SK-N-SH (cell line): ENCODE measurements at regions not wholly inside any gene's neighbourhood (a gene's known extent, or its start where the extent isn't known, plus 50 kb on each side); places are given as distances from the start of the nearest gene placed in this dataset.

Experiments used
- FOXM1 ChIP-seq: IDR thresholded peaks from 2 replicates; pipeline ENCODE4 v1.4.0; 2012; ENCODE audit warnings: low read depth, mild to moderate bottlenecking
- TF ChIP-seq, protein P1 (sequence below): fragments of 200-600 bp; sonication (generic); IDR thresholded peaks from 2 replicates; pipeline ENCODE4 v1.6.1; 2017; ENCODE audit warnings: antibody characterized with exemption, mild to moderate bottlenecking, moderate library complexity

DNA sequence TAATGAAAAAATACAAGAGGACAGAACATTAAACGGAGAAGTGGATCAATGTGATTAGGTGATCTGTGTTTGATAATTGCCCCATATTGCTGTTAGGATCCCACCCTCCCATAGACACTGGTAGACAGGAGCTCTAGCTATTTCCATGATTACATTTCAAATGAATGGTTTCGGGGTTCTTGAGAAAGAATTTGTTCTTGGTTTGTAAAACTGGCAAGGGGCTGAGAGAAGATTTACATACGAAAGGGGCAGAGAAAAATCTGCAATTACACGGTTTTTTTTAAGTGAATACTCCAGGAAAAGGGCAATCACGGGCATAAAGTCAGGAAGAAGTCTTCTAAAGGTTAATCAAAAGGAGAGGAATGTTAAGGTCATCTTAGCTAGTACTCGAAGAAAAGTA lies 2125.7 kb upstream of the PCDH20 start:
- TF ChIP-seq, protein P1, sequence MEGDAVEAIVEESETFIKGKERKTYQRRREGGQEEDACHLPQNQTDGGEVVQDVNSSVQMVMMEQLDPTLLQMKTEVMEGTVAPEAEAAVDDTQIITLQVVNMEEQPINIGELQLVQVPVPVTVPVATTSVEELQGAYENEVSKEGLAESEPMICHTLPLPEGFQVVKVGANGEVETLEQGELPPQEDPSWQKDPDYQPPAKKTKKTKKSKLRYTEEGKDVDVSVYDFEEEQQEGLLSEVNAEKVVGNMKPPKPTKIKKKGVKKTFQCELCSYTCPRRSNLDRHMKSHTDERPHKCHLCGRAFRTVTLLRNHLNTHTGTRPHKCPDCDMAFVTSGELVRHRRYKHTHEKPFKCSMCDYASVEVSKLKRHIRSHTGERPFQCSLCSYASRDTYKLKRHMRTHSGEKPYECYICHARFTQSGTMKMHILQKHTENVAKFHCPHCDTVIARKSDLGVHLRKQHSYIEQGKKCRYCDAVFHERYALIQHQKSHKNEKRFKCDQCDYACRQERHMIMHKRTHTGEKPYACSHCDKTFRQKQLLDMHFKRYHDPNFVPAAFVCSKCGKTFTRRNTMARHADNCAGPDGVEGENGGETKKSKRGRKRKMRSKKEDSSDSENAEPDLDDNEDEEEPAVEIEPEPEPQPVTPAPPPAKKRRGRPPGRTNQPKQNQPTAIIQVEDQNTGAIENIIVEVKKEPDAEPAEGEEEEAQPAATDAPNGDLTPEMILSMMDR = no peak
- no peak for TF ChIP-seq FOXM1
